Right cardiac atrium (tissue), 5 donors: ENCODE measurements at regions not wholly inside any gene's neighbourhood (a gene's known extent, or its start where the extent isn't known, plus 50 kb on each side); places are given as distances from the start of the nearest gene placed in this dataset.

Experiments used
- ATAC-seq, 2 donors: fragments of 200-7000 bp; cut with Tn5 transposase; one replicate each; pipeline versions ENCODE4 v1.8.0 to v1.9.1; 2020; ENCODE audit warnings: moderate library complexity in 2 of 2, mild to moderate bottlenecking in 1 of 2
- DNase-seq, 3 donors: peaks; one replicate each; pipeline ENCODE4 v3.0.0-alpha.2; 2020
- H3K27ac ChIP-seq: one replicate; pipeline ENCODE4 v1.5.1; 2013; ENCODE audit warnings: mild to moderate bottlenecking, low read length, control low read depth, moderate library complexity
- H3K27me3 ChIP-seq: one replicate; pipeline ENCODE4 v1.6.1; 2013; ENCODE audit not compliant: control insufficient read depth, insufficient read depth
- H3K4me1 ChIP-seq: one replicate; pipeline ENCODE4 v1.6.1; 2013; ENCODE audit warnings: low read length; ENCODE audit not compliant: control insufficient read depth, insufficient read depth
- H3K4me3 ChIP-seq: one replicate; pipeline ENCODE4 v1.5.1; 2013; ENCODE audit warnings: low read length, control low read depth
- H3K9me3 ChIP-seq: one replicate; pipeline ENCODE4 v1.6.1; 2013; ENCODE audit warnings: low read length; ENCODE audit not compliant: control insufficient read depth
- WGBS: extraction: QIAGEN DNeasy Blood & Tissue Kit; methylation state at CpG from one replicate; pipeline ENCODE4 v1.1.7; 2013; 5-methylcytosine and 5-hydroxymethylcytosine counted together
- intact Hi-C, 4 donors: fragments of 100-400 bp; cut with DNase I; formaldehyde crosslinking; loops; one replicate each; pipeline versions ENCODE4 v1.11.0 to v1.14.0; 2022 to 2023
- donor health status: healthy with polysubstance abuse.
- donor health status: DM: no; HTN: yes; CAD: no.
- donor health status: DM: no; HTN: no; CAD: no.
- donor health status: DM: no; HTN: yes; CAD: no; lungs with severe emphysema.
- donor health status: DM: yes; HTN: yes; CAD: no.

DNA sequence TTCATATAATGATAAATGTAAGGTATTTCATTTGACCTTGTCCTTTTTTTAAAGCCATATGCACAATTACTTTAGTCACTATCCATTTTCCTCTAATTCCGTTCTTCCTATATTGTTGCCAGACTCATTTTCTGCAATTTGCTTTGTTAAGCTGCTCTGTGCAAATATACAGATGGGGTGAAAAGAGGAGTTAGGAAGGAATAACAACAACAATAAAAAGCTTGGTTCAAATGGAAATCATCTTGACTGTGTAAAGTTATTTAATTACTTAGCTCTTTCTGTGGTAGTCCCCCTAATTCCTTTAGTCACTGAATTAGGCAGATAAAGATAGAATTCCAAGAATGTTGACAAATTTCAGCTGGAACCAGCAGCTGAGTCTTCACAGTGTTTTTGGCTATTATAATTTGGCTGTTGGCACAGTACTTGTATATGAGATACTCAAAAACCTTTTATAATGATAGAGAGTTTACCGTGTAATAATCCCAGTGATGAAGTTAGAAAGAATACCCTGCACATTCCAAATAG lies 838.0 kb downstream of the RPS29 start:
- Histone ChIP-seq H3K4me1 (no peaks in the 10 kb centered on the region), H3K4me3 (no peak overlapping the region), H3K27me3 (no peaks in the 10 kb centered on the region), H3K27ac (no peak overlapping the region), H3K9me3 (no peaks in the 10 kb centered on the region)
- no peak for ATAC-seq
- WGBS = 49% methylated on average over 2 of the region's 2 CpGs
- intact Hi-C loops = no loop called here
- DNase-seq = no peak

DNA sequence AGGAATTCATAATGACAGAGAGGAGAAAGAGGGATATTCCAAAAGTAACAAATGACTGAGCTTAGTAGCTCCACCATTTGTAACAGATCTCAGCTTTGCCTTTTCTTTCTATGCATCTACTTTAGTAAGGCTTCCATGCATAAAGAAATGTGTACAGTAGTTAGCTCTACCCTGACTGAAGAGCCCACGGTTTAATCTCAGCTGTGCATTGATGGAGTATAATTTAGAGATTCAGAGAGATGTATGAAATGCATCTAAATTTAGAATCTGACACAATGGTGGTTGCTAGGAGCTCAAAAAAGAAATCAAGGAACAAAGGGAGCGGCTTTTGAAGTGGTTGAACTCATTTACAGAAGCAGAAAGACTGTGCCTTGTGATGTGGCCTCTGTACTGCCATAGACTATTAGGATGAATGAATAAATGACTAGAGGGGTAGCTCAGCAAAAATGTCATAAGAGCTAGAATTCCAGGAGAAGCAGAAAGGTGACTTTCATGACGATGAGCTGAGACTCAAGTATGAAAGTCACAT lies 838.6 kb downstream of the RPS29 start:
- intact Hi-C loops = no loop called here
- no peak overlapping the region for H3K27ac ChIP-seq
- no peaks in the 10 kb centered on the region for H3K4me1 ChIP-seq
- WGBS = 55% methylated on average over 3 of the region's 3 CpGs
- no peaks in the 10 kb centered on the region for H3K9me3 ChIP-seq
- no peak for ATAC-seq
- no peaks in the 10 kb centered on the region for H3K27me3 ChIP-seq
- DNase-seq = no peak
- no peak overlapping the region for H3K4me3 ChIP-seq

DNA sequence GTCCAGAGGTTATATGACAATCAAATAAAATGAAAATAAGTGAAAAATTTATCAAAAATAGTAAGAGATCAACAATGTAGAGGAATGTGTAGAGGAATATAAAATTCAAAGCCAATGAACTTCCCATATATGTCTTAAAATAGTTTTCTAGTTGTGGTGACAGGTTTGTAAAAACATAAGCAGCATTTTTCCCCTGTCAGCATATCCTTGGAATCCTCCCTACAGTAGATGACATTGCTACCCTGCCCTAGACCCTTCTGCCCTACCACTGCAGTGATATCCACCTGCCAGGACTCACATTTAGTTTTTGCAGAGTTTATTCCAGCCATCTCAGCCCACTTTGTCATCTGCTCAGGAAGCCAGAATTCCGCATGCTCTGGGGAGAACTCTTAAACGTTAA lies 842.0 kb downstream of the RPS29 start:
- intact Hi-C loops = no loop called here
- ATAC-seq = no peak
- Histone ChIP-seq H3K27me3 (no peaks in the 10 kb centered on the region), H3K27ac (no peak overlapping the region), H3K4me1 (no peaks in the 10 kb centered on the region), H3K9me3 (no peaks in the 10 kb centered on the region), H3K4me3 (no peak overlapping the region)
- no peak for DNase-seq
- 29% methylated on average over 2 of the region's 2 CpGs for WGBS

DNA sequence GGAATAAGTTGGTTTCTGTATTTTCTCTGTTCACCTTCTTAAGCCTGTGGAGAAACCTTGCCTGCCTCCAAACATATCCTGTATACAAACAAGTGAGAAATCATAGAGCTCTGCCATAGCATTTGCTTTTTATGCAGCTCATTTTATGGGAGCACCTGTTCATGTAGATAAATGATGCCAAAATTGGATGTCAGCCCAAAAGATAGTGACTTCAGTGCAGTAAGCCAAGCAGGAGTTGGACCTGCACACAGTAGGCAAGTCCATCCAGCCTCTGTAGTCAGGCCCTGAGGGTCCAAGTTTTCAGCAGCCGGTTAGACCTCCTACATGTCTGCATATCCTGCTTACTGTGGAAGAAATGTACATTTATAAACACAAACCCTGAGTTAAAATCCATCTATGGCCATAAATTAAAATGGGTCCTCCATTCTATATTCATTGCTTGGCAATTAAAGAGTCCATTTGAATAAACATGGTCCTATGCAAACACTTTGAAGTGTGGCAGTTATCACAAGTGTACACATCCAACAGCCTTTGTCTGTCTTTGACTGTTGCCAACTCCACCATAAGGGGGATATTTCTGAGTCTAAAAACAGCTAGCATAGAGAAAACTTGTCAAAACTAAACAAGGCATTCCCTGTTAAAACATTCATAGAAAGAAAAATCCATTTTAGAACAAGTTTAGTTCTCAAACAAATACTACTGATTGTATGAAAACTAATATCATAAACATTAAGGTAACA lies 847.8 kb downstream of the RPS29 start:
- no peak overlapping the region for H3K27ac ChIP-seq
- ATAC-seq = no peak
- H3K27me3 ChIP-seq = no peaks in the 10 kb centered on the region
- intact Hi-C loops = no loop called here
- H3K4me1 ChIP-seq = peaks cover 2% of the 10 kb centered on the region
- no peaks in the 10 kb centered on the region for H3K9me3 ChIP-seq
- no peak for DNase-seq
- H3K4me3 ChIP-seq = no peak overlapping the region
- WGBS = 73% methylated on average over 1 of the region's 1 CpG

DNA sequence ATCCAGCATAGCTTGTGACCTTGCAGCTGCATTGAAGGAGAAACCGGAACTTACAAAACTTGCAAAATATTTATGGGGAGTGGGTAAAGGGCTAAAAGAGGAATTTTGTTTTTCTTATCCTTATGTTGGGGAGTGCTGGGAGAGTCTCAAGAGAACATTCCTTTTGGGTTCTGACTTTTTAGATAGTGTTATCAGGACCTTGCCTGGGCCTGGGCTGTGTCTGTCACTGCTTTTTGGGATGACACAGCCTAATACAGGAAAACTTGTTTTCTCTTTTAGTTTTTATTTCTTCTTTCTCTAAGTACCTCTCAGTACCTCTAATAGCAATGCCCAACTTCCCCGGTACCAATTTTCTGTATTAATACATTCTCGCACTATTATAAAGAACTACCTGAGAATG lies 850.6 kb downstream of the RPS29 start:
- ATAC-seq = no peak
- H3K4me3 ChIP-seq = no peak overlapping the region
- no peak for DNase-seq
- 68% methylated on average over 3 of the region's 3 CpGs for WGBS
- H3K9me3 ChIP-seq = no peaks in the 10 kb centered on the region
- no peak overlapping the region for H3K27ac ChIP-seq
- H3K27me3 ChIP-seq = no peaks in the 10 kb centered on the region
- H3K4me1 ChIP-seq = peaks cover 2% of the 10 kb centered on the region
- intact Hi-C loops = no loop called here

DNA sequence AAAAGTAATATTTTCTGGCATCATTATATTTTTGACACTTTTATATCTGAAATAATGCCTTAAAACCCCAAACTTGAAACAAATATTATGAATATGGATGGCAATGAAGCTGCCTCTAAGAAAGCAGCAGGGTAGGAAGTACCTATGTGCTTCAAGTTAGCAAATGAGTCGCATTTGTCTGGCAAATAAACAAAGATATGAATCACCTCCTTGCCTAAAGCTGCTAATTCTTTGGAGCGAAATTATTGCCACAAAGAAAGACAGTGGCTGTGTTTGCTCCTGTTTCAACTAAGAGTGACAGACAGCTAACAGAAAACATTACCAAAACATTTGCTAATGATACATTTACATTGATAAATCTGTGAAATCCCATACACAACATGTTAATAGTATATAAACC lies 854.9 kb downstream of the RPS29 start:
- intact Hi-C loops = no loop called here
- no peaks in the 10 kb centered on the region for H3K27me3 ChIP-seq
- 82% methylated on average over 2 of the region's 2 CpGs for WGBS
- no peak overlapping the region for H3K4me3 ChIP-seq
- H3K9me3 ChIP-seq = no peaks in the 10 kb centered on the region
- DNase-seq = no peak
- ATAC-seq = no peak
- H3K27ac ChIP-seq = no peak overlapping the region
- no peaks in the 10 kb centered on the region for H3K4me1 ChIP-seq

DNA sequence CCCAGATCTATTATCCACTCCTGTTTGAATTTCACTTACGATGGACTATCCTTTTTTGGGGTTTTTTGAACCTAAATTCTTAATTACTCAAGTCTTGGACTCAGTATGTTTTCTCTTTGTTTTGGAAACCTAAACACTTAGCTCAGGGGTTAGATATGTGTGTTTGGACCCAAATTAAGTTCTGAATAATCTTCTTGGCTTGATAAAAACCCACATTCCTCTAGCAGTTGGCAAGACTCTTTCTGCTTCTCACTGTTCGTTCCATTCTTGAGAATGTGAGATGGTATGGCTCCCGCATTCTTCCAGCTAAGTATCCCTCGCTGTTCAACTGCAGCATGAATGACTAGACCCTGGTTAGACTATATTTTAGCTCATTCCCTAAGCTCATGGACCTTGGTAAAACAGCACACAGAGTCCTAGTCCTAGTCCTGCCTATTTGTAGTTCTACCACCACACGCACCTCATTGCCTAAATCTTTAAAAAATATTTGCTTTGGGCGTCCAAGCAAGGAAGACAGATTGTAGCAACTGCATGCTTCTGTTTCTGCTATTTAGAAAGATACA lies 860.0 kb downstream of the RPS29 start:
- ATAC-seq (peak; percentile 29 to 75), DNase-seq (no peak)
- H3K27me3 ChIP-seq = no peaks in the 10 kb centered on the region
- no peak overlapping the region for H3K4me3 ChIP-seq
- H3K27ac ChIP-seq = no peak overlapping the region
- WGBS = 40% methylated on average over 6 of the region's 6 CpGs
- intact Hi-C loops = no loop called here
- H3K9me3 ChIP-seq = no peaks in the 10 kb centered on the region
- H3K4me1 ChIP-seq = no peaks in the 10 kb centered on the region

DNA sequence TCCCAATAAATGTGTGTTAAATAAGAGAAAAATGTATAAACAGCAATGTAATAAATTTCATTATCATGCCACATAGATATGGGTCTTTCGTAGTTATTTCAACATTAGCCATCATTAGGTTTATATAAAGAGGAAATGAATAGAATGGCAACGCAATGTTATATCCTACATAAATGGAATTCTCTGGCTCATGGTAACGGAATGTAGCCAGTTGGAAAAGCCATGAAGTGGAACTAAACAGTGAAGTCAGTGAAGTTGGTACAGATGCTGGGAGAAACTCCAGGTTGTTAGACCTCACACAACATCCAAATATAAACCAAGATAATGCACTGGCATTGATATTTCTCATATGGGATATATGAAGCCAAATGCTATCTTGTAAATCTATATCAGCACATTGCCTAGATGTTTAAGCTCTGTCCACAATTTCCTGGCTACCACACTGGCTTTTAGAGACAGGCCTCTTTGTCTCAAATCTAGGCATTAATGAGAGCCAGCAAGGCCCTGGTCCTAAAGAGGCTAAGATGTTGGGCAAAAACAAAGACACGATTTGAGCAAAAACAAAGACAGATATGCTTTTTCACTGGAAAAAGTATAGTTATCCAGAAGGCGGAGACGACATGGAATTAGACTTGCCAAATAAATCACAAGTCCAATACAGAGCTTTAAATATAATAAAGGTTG lies 861.0 kb downstream of the RPS29 start:
- no peak for ATAC-seq
- WGBS = 53% methylated on average over 6 of the region's 6 CpGs
- DNase-seq = no peak
- intact Hi-C loops = no loop called here
- Histone ChIP-seq H3K4me1 (no peaks in the 10 kb centered on the region), H3K9me3 (no peaks in the 10 kb centered on the region), H3K4me3 (no peak overlapping the region), H3K27me3 (no peaks in the 10 kb centered on the region), H3K27ac (no peak overlapping the region)

DNA sequence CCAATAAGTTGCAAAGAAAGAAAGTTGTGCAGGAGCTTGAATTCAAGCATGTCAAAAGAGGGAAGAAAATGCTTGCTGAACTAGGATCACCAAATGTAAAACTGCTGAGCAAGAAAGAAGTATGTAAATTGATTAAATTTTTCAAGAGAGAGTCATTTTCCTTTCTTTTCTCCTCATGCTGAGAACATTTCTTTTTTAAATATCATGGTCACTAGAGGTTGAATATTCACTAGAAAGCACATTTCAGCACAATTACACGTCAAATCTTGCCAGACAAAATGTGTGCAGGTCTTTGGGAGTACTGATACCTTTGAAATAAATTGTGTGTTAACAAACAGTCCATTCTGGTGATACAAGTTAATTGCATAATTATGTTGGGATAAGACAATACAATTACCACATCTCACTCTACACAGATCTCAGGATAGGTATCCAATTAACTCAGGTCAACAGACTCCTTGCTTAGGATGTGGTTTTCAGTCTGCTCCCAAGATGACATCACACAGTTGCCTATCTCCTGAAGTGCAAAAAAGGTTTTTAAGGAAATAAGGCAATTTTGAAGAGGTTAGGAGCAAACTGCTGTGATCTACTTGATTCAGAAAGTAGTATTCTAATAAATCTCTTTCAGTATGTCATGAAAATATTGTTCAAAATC lies 862.2 kb downstream of the RPS29 start:
- H3K4me1 ChIP-seq = no peaks in the 10 kb centered on the region
- no peaks in the 10 kb centered on the region for H3K27me3 ChIP-seq
- no peak overlapping the region for H3K4me3 ChIP-seq
- no peak overlapping the region for H3K27ac ChIP-seq
- intact Hi-C loops = no loop called here
- WGBS = 49% methylated on average over 1 of the region's 1 CpG
- DNase-seq (no peak), ATAC-seq (no peak)
- no peaks in the 10 kb centered on the region for H3K9me3 ChIP-seq

DNA sequence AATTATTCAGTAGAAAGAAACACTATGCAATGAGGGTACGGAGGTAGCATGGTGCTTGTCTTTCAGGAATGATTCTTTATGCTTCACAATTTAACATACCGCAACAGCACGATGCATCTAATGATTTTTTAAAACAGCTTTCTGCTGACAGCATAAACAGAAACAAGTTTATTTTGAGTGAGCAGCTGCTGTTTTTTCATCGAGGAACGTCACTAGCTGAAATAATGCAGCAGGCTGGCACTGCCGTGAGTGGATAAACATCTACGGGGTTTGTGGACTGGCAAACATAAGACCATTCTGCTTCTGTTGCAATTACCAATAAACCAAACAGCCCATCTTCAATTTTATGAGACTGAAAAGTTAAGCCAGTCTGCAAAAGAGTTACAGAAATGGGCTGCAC lies 871.8 kb downstream of the RPS29 start:
- Histone ChIP-seq H3K4me1 (no peaks in the 10 kb centered on the region), H3K27me3 (no peaks in the 10 kb centered on the region), H3K9me3 (no peaks in the 10 kb centered on the region), H3K27ac (no peak overlapping the region), H3K4me3 (no peak overlapping the region)
- DNase-seq (no peak), ATAC-seq (no peak)
- intact Hi-C loops = no loop called here
- 90% methylated on average over 7 of the region's 7 CpGs for WGBS

DNA sequence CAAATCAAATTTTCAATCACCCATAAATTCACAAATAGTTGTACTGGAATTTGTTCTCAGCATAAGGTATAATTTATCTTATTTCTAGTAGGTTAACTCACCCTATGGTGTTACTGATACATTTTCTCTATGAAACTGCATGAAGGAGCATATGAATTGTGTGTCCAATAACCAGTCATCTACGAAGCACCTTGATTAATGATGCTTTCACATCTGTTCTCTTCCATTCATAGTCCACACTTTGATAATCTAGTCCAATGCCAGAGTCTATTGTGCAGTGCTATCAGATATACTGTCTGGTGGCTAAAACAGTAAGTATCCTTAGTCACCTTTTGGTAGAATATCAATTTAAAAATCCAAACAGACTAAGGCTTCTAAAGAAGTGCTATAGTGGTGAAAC lies 876.0 kb downstream of the RPS29 start:
- intact Hi-C loops = no loop called here
- no peaks in the 10 kb centered on the region for H3K9me3 ChIP-seq
- no peak for DNase-seq
- H3K27me3 ChIP-seq = no peaks in the 10 kb centered on the region
- H3K4me1 ChIP-seq = no peaks in the 10 kb centered on the region
- 81% methylated on average over 1 of the region's 1 CpG for WGBS
- no peak for ATAC-seq
- no peak overlapping the region for H3K4me3 ChIP-seq
- no peak overlapping the region for H3K27ac ChIP-seq
